ENCODE measurements at regions not wholly inside any gene's neighbourhood (a gene's known extent, or its start where the extent isn't known, plus 50 kb on each side); places are given as distances from the start of the nearest gene placed in this dataset.

GRCh38 chr12:98408681-98409080 lies 106.7 kb upstream of the TMPO start:
- H3K36me3 ChIP-seq, result no peaks in the 10 kb centered on the region
- H3K4me3 ChIP-seq, result no peak overlapping the region
- intact Hi-C loops (cut with DNase I; ENCODE audit: low total_unique reads), result no loop called here
- WGBS, 5 donors, result 49 to 70% (median 62%) methylated on average over 4 of the region's 4 CpGs
- peaks cover 0 to 9% (median 0%) of the 10 kb centered on the region in 8 donors for H3K9me3 ChIP-seq
- no peaks in the 10 kb centered on the region for H3K27me3 ChIP-seq (replicated peaks in 1 of 7)
- no peak for DNase-seq
- TF ChIP-seq POLR2AphosphoS5 (IDR thresholded peaks at IDR 0.05), result no peak
- no peak overlapping the region for H3K27ac ChIP-seq
- H3K4me1 ChIP-seq, result peaks cover 0 to 24% (median 6%) of the 10 kb centered on the region in 6 donors

- no peak overlapping the region for H3K4me3 ChIP-seq
- 73 to 95% (median 79%) methylated on average over 1 of the region's 1 CpG for WGBS, 5 donors
- H3K27me3 ChIP-seq (replicated peaks in 1 of 7), result no peaks in the 10 kb centered on the region
- TF ChIP-seq POLR2AphosphoS5 (IDR thresholded peaks at IDR 0.05), result no peak
- TF ChIP-seq POLR2A (IDR thresholded peaks at IDR 0.05), result no peak
- no peak for TF ChIP-seq CTCF (IDR thresholded peaks at IDR 0.05 in 8 of 11, conservative IDR thresholded peaks at IDR 0.05 in 3 of 11)
- H3K27ac ChIP-seq, result no peak overlapping the region
- peaks cover 0 to 16% (median 6%) of the 10 kb centered on the region in 6 donors for H3K4me1 ChIP-seq
- intact Hi-C loops (cut with DNase I; ENCODE audit: low total_unique reads), result no loop called here
- DNase-seq, result no peak
- H3K9me3 ChIP-seq, result peaks cover 0 to 9% (median 0%) of the 10 kb centered on the region in 8 donors
- no peaks in the 10 kb centered on the region for H3K36me3 ChIP-seq
Measured at GRCh38 chr12:98409548-98409947, 105.8 kb upstream of the TMPO start.

- Histone ChIP-seq H3K4me3 (no peak overlapping the region), H3K27ac (no peak overlapping the region), H3K36me3 (no peaks in the 10 kb centered on the region), H3K27me3 (replicated peaks in 1 of 7) (no peaks in the 10 kb centered on the region), H3K9me3 (peaks cover 0 to 9% (median 0%) of the 10 kb centered on the region in 8 donors), H3K4me1 (peaks cover 0 to 13% (median 6%) of the 10 kb centered on the region in 6 donors)
- intact Hi-C loops (cut with DNase I; ENCODE audit: low total_unique reads), result no loop called here
- DNase-seq, result no peak
- no peak for TF ChIP-seq POLR2A (IDR thresholded peaks at IDR 0.05)
- TF ChIP-seq CTCF (IDR thresholded peaks at IDR 0.05 in 8 of 11, conservative IDR thresholded peaks at IDR 0.05 in 3 of 11), result no peak
- TF ChIP-seq POLR2AphosphoS5 (IDR thresholded peaks at IDR 0.05), result no peak
Measured at GRCh38 chr12:98410356-98410755, 105.0 kb upstream of the TMPO start.

GRCh38 chr12:98416845-98417244 lies 98.5 kb upstream of the TMPO start:
- no peak overlapping the region for H3K27ac ChIP-seq
- H3K36me3 ChIP-seq, result no peaks in the 10 kb centered on the region
- no peak for TF ChIP-seq POLR2AphosphoS5 (IDR thresholded peaks at IDR 0.05)
- no peak for TF ChIP-seq POLR2A (IDR thresholded peaks at IDR 0.05)
- TF ChIP-seq CTCF (IDR thresholded peaks at IDR 0.05 in 8 of 11, conservative IDR thresholded peaks at IDR 0.05 in 3 of 11), result no peak
- peaks cover 4 to 29% (median 10%) of the 10 kb centered on the region in 6 donors for H3K4me1 ChIP-seq
- no peaks in the 10 kb centered on the region for H3K27me3 ChIP-seq (replicated peaks in 1 of 7)
- intact Hi-C loops (cut with DNase I; ENCODE audit: low total_unique reads), result no loop called here
- DNase-seq, result no peak
- WGBS, 5 donors, result 62 to 69% (median 66%) methylated on average over 4 of the region's 4 CpGs
- no peak overlapping the region for H3K4me3 ChIP-seq
- no peaks in the 10 kb centered on the region for H3K9me3 ChIP-seq

- Histone ChIP-seq H3K4me1 (peaks cover 4 to 29% (median 10%) of the 10 kb centered on the region in 6 donors), H3K27ac (no peak overlapping the region), H3K9me3 (no peaks in the 10 kb centered on the region), H3K36me3 (no peaks in the 10 kb centered on the region), H3K27me3 (replicated peaks in 1 of 7) (no peaks in the 10 kb centered on the region), H3K4me3 (no peak overlapping the region)
- no peak for DNase-seq
- TF ChIP-seq POLR2A (IDR thresholded peaks at IDR 0.05), result no peak
- TF ChIP-seq POLR2AphosphoS5 (IDR thresholded peaks at IDR 0.05), result no peak
- TF ChIP-seq CTCF (IDR thresholded peaks at IDR 0.05 in 8 of 11, conservative IDR thresholded peaks at IDR 0.05 in 3 of 11), result no peak
- intact Hi-C loops (cut with DNase I; ENCODE audit: low total_unique reads), result no loop called here
- WGBS, 5 donors, result 86 to 93% (median 90%) methylated on average over 2 of the region's 2 CpGs
Measured at GRCh38 chr12:98417266-98417665, 98.1 kb upstream of the TMPO start.

All from spleen (tissue), 11 donors.